GM12878 (cell line): ENCODE measurements at regions not wholly inside any gene's neighbourhood (a gene's known extent, or its start where the extent isn't known, plus 50 kb on each side); places are given as distances from the start of the nearest gene placed in this dataset.

Source experiments
- ATF2 ChIP-seq: IDR thresholded peaks from 2 replicates; pipeline ENCODE4 v1.6.1; 2012; ENCODE audit warnings: low read length, inconsistent platforms
- BCL11A ChIP-seq: IDR thresholded peaks from 2 replicates; pipeline ENCODE4 v1.6.1; 2011; ENCODE audit warnings: low read depth, low read length
- CREB1 ChIP-seq: IDR thresholded peaks from 2 replicates; pipeline ENCODE4 v1.6.1; 2012; ENCODE audit warnings: low read depth, mild to moderate bottlenecking, inconsistent platforms
- EED ChIP-seq: sonication (generic); IDR thresholded peaks from 2 replicates; pipeline ENCODE4 v1.6.1; 2016; ENCODE audit warnings: antibody characterized with exemption, low read depth
- EGR1 ChIP-seq, 2 experiments: IDR thresholded peaks; 1 replicate in 1 of 2; 2 replicates in 1 of 2; pipeline ENCODE4 v1.6.1; 2011 to 2012; ENCODE audit warnings: low read depth in 2 of 2, low read length in 2 of 2, borderline replicate concordance in 1 of 2, mild to moderate bottlenecking in 1 of 2, moderate library complexity in 1 of 2
- FOXK2 ChIP-seq: fragments of 450-650 bp; IDR thresholded peaks from 2 replicates; pipeline ENCODE4 v1.6.1; 2017; ENCODE audit warnings: mild to moderate bottlenecking, moderate library complexity
- HSF1 ChIP-seq: fragments of 150-350 bp; IDR thresholded peaks from 2 replicates; pipeline ENCODE4 v1.6.1; 2014; ENCODE audit warnings: mild to moderate bottlenecking, low read depth, low read length
- IKZF1 ChIP-seq: fragments of 450-650 bp; conservative IDR thresholded peaks from 2 replicates; pipeline ENCODE4 v1.6.1; 2017; ENCODE audit warnings: antibody characterized with exemption, mild to moderate bottlenecking
- IRF3 ChIP-seq: fragments of 450-650 bp; IDR thresholded peaks from 2 replicates; pipeline ENCODE4 v1.6.1; 2014; ENCODE audit warnings: mild to moderate bottlenecking
- JUND ChIP-seq: IDR thresholded peaks from 2 replicates; pipeline ENCODE4 v1.6.1; 2012; ENCODE audit warnings: low read depth, mild to moderate bottlenecking, low read length, improper control_type of control experiment, moderate library complexity
- NFIC ChIP-seq: IDR thresholded peaks from 2 replicates; pipeline ENCODE4 v1.6.1; 2012; ENCODE audit warnings: low read depth, mild to moderate bottlenecking, inconsistent platforms, low read length, moderate library complexity
- NR2C1 ChIP-seq: fragments of 450-650 bp; IDR thresholded peaks from 2 replicates; pipeline ENCODE4 v1.6.1; 2017; ENCODE audit warnings: antibody characterized with exemption, mild to moderate bottlenecking, moderate library complexity
- REST ChIP-seq: IDR thresholded peaks from 2 replicates; pipeline ENCODE4 v1.6.1; 2012; ENCODE audit warnings: mild to moderate bottlenecking, low read depth, low read length
- RUNX3 ChIP-seq: IDR thresholded peaks from 2 replicates; pipeline ENCODE4 v1.6.1; 2012; ENCODE audit warnings: low read length, inconsistent platforms
- SMAD1 ChIP-seq: fragments of 450-650 bp; IDR thresholded peaks from 2 replicates; pipeline ENCODE4 v1.6.1; 2018; ENCODE audit warnings: mild to moderate bottlenecking, low read depth; ENCODE audit not compliant: partially characterized antibody
- SP1 ChIP-seq: IDR thresholded peaks from one replicate; pipeline ENCODE4 v1.6.1; 2011; ENCODE audit warnings: low read depth, low read length
- TCF3 ChIP-seq: IDR thresholded peaks from 2 replicates; pipeline ENCODE4 v1.6.1; 2012; ENCODE audit warnings: low read depth, mild to moderate bottlenecking, low read length, borderline replicate concordance; ENCODE audit not compliant: insufficient read depth
- ZBTB40 ChIP-seq: fragments of 450-650 bp; IDR thresholded peaks from 2 replicates; pipeline ENCODE4 v1.6.1; 2016; ENCODE audit warnings: mild to moderate bottlenecking, moderate library complexity, borderline replicate concordance

GRCh38 chr3:137062250-137062649 lies 104.5 kb downstream of the IL20RB start (continued):
- peak; percentile 23 for TF ChIP-seq SP1
- TF ChIP-seq TCF3, result peak; percentile 88
- peak; percentile 93 for TF ChIP-seq ATF2
- TF ChIP-seq JUND, result peak; percentile 24; the same call in 1 of the 2 replicates
- no peak for TF ChIP-seq SMAD1
- no peak for TF ChIP-seq NR2C1
- TF ChIP-seq REST, result peak; percentile 22; the same call in 1 of the 2 replicates
- TF ChIP-seq NFIC, result peak; percentile 96
- peak; percentile 18; the same call in 1 of the 2 replicates for TF ChIP-seq ZBTB40
- TF ChIP-seq HSF1, result no peak
- peak; percentile 73; the same call in 1 of the 2 replicates for TF ChIP-seq BCL11A
- TF ChIP-seq EED, result peak; percentile 82
- TF ChIP-seq CREB1, result peak; percentile 82
- TF ChIP-seq FOXK2, result no peak
- TF ChIP-seq EGR1 (IDR thresholded peaks at IDR 0.05; ENCODE audit: borderline replicate concordance in 1 of 2, low read depth in 2 of 2, low read length in 2 of 2), result no peak
- TF ChIP-seq IRF3, result no peak
- peak; percentile 67 for TF ChIP-seq RUNX3
- 0 out of 2 replicates have a peak, but pooled peaks have one; percentile 18 for TF ChIP-seq IKZF1
- TF ChIP-seq, all 136 proteins: peak for 29
